ENCODE measurements at regions not wholly inside any gene's neighbourhood (a gene's known extent, or its start where the extent isn't known, plus 50 kb on each side); places are given as distances from the start of the nearest gene placed in this dataset.

DNA sequence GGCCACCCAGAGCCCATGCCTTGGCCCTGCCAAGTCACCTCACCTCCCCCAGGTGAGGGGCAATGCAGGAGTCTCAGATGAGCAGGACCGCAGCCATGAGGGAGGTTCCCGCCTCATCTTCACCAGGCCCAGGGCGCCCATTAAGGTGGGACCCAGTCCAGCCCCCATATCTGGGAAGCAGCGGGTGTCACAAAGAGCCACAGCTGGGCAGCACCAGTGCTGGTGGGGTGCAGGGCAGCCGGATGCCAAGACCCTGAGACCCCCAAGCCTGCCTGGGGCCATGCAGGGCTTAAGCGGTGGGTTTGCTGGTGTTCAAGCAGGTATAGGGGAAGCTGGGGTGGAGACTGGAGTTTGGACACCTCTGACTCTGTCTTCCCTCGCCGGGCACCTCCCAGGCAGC lies 237.8 kb upstream of the GSE1 start:
- TF ChIP-seq, protein P1, sequence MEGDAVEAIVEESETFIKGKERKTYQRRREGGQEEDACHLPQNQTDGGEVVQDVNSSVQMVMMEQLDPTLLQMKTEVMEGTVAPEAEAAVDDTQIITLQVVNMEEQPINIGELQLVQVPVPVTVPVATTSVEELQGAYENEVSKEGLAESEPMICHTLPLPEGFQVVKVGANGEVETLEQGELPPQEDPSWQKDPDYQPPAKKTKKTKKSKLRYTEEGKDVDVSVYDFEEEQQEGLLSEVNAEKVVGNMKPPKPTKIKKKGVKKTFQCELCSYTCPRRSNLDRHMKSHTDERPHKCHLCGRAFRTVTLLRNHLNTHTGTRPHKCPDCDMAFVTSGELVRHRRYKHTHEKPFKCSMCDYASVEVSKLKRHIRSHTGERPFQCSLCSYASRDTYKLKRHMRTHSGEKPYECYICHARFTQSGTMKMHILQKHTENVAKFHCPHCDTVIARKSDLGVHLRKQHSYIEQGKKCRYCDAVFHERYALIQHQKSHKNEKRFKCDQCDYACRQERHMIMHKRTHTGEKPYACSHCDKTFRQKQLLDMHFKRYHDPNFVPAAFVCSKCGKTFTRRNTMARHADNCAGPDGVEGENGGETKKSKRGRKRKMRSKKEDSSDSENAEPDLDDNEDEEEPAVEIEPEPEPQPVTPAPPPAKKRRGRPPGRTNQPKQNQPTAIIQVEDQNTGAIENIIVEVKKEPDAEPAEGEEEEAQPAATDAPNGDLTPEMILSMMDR (IDR thresholded peaks at IDR 0.05), result no peak
- no peak for TF ChIP-seq POLR2A (IDR thresholded peaks at IDR 0.05)

Measured in heart left ventricle (tissue), 13 donors.